A673 (cell line): ENCODE measurements at regions not wholly inside any gene's neighbourhood (a gene's known extent, or its start where the extent isn't known, plus 50 kb on each side); places are given as distances from the start of the nearest gene placed in this dataset.

Experiments used
- EZH2 ChIP-seq: fragments of 200-600 bp; sonication (generic); IDR thresholded peaks from 2 replicates; pipeline ENCODE4 v1.6.1; 2017; ENCODE audit warnings: borderline replicate concordance, low read depth, mild to moderate bottlenecking, mixed read lengths, antibody characterized with exemption, low read length; ENCODE audit not compliant: poor library complexity, severe bottlenecking
- TF ChIP-seq, protein P1 (sequence below): fragments of 300-800, 200-600 bp; sonication (generic); conservative IDR thresholded peaks from 2 replicates; pipeline ENCODE4 v1.5.1; 2017; ENCODE audit warnings: low read depth, mild to moderate bottlenecking, antibody characterized with exemption, low read length, moderate library complexity, mixed read lengths

DNA sequence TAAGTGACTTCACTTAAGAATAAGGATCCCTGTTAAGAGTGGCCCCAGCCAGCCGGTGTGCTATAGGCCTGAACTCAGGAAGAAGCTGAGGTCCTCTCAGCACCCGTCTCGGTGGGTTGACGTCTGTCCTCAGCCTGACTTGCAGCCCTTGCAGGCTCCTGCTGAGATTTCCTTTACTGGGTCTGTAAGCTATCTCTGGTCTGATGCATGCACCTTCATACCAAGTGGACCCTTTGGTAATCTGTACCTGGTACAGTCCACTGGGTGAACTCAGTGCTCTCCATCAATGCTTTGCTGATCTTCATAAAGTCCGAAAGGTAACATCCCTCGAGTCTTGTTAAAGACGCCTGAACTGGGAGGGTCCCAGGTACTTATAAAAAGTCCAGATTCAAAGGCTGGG lies 212.0 kb upstream of the PPP2R3A start:
- TF ChIP-seq EZH2 = no peak
- TF ChIP-seq, protein P1, sequence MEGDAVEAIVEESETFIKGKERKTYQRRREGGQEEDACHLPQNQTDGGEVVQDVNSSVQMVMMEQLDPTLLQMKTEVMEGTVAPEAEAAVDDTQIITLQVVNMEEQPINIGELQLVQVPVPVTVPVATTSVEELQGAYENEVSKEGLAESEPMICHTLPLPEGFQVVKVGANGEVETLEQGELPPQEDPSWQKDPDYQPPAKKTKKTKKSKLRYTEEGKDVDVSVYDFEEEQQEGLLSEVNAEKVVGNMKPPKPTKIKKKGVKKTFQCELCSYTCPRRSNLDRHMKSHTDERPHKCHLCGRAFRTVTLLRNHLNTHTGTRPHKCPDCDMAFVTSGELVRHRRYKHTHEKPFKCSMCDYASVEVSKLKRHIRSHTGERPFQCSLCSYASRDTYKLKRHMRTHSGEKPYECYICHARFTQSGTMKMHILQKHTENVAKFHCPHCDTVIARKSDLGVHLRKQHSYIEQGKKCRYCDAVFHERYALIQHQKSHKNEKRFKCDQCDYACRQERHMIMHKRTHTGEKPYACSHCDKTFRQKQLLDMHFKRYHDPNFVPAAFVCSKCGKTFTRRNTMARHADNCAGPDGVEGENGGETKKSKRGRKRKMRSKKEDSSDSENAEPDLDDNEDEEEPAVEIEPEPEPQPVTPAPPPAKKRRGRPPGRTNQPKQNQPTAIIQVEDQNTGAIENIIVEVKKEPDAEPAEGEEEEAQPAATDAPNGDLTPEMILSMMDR = no peak
